Right lobe of liver (tissue), 6 donors: ENCODE measurements at regions not wholly inside any gene's neighbourhood (a gene's known extent, or its start where the extent isn't known, plus 50 kb on each side); places are given as distances from the start of the nearest gene placed in this dataset.

Experiments used
- ATAC-seq, 4 donors: fragments of 200-7000 bp; cut with Tn5 transposase; one replicate each; pipeline ENCODE4 v1.9.1; 2020; ENCODE audit warnings: mild to moderate bottlenecking in 4 of 4, moderate library complexity in 4 of 4
- DNase-seq, 3 donors: peaks; one replicate each; pipeline ENCODE4 v3.0.0-alpha.2; 2020
- H3K27ac ChIP-seq, 3 donors: fragments of 200-600 bp; one replicate each; pipeline ENCODE4 v1.8.0; 2022
- H3K27me3 ChIP-seq, 2 donors: fragments of 200-600 bp; one replicate each; pipeline ENCODE4 v1.8.0; 2022
- H3K36me3 ChIP-seq, 4 donors: fragments of 200-600 bp; sonication (generic) in 1 of 4; one replicate each; pipeline versions ENCODE4 v1.5.1 to v1.8.0; 2017 to 2022; ENCODE audit warnings: control low read depth in 1 of 4
- H3K4me1 ChIP-seq, 4 donors: fragments of 200-600 bp; sonication (generic) in 1 of 4; one replicate each; pipeline versions ENCODE4 v1.5.1 to v1.8.0; 2017 to 2022; ENCODE audit warnings: control low read depth in 1 of 4
- H3K4me3 ChIP-seq, 3 donors: fragments of 200-600 bp; one replicate each; pipeline ENCODE4 v1.8.0; 2022
- H3K9me3 ChIP-seq, 4 donors: fragments of 200-600 bp; sonication (generic) in 1 of 4; one replicate each; pipeline versions ENCODE4 v1.5.1 to v1.8.0; 2017 to 2022; ENCODE audit warnings: control low read depth in 1 of 4
- POLR2A ChIP-seq: fragments of 450-650 bp; IDR thresholded peaks from one replicate; pipeline ENCODE4 v1.6.1; 2017; ENCODE audit warnings: antibody characterized with exemption, mild to moderate bottlenecking
- WGBS: methylation state at CpG from one replicate; pipeline ENCODE4 v1.1.6; 2018; ENCODE audit warnings: low coverage, low lambda C conversion rate; ENCODE audit not compliant: insufficient coverage; ENCODE audit errors: missing lambda C conversion rate; 5-methylcytosine and 5-hydroxymethylcytosine counted together
- intact Hi-C, 2 donors: fragments of 100-400 bp; cut with DNase I; formaldehyde crosslinking; loops; one replicate each; pipeline versions ENCODE4 v1.11.2 to v1.14.1; 2022
- TF ChIP-seq, protein P1 (sequence below), 4 donors: fragments of 200-600 bp in 3 of 4; fragments of 450-650 bp in 1 of 4; IDR thresholded peaks; one replicate each; pipeline versions ENCODE4 v1.5.1 to v1.8.0; 2016 to 2022; ENCODE audit warnings: antibody characterized with exemption in 4 of 4, mild to moderate bottlenecking in 2 of 4
- donor health status: DM: no; HTN: yes; CAD: no.
- donor health status: DM: no; HTN: no; CAD: no.
- donor health status: DM: no; HTN: no; CAD: no.
- donor health status: DM: no; HTN: yes; CAD: no.
- donor health status: DM: no; HTN: yes; CAD: no.

GRCh38 chr6:120498711-120499110, 835.6 kb downstream of the TBC1D32 start:
- TF ChIP-seq, protein P1, sequence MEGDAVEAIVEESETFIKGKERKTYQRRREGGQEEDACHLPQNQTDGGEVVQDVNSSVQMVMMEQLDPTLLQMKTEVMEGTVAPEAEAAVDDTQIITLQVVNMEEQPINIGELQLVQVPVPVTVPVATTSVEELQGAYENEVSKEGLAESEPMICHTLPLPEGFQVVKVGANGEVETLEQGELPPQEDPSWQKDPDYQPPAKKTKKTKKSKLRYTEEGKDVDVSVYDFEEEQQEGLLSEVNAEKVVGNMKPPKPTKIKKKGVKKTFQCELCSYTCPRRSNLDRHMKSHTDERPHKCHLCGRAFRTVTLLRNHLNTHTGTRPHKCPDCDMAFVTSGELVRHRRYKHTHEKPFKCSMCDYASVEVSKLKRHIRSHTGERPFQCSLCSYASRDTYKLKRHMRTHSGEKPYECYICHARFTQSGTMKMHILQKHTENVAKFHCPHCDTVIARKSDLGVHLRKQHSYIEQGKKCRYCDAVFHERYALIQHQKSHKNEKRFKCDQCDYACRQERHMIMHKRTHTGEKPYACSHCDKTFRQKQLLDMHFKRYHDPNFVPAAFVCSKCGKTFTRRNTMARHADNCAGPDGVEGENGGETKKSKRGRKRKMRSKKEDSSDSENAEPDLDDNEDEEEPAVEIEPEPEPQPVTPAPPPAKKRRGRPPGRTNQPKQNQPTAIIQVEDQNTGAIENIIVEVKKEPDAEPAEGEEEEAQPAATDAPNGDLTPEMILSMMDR (IDR thresholded peaks at IDR 0.05) = no peak
- no peak for TF ChIP-seq POLR2A
- Histone ChIP-seq H3K36me3 (no peaks in the 10 kb centered on the region), H3K4me1 (no peaks in the 10 kb centered on the region), H3K27ac (no peak overlapping the region), H3K27me3 (no peaks in the 10 kb centered on the region), H3K9me3 (no peaks in the 10 kb centered on the region), H3K4me3 (no peak overlapping the region)
- DNase-seq = no peak
- 53% methylated on average over 6 of the region's 6 CpGs for WGBS
- intact Hi-C loops = no loop called here
- ATAC-seq = no peak

- ATAC-seq = no peak
Measured at GRCh38 chr6:120496661-120497060, 837.6 kb downstream of the TBC1D32 start.

DNA sequence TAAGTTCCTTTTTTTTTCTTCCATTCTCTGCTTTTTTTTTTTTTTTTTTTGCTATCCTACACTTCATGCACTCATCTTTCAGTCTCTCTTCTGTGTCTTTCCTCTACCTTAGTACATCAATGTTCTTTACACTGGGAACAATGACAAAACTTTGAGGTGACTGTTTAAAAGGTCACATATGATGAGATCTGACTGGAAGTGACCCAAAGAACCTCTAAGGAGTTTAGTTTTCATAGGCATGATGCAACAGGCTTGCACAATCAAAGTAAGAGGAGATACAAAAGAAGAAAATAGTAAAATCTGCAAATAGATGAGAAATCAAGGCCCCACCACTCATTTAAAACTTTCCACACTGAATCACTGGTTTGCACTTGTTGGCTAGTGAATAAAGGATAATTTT, 840.8 kb downstream of the TBC1D32 start:
- Histone ChIP-seq H3K4me3 (no peak overlapping the region), H3K4me1 (no peaks in the 10 kb centered on the region), H3K27me3 (no peaks in the 10 kb centered on the region), H3K9me3 (no peaks in the 10 kb centered on the region), H3K36me3 (no peaks in the 10 kb centered on the region), H3K27ac (no peak overlapping the region)
- TF ChIP-seq, protein P1 (IDR thresholded peaks at IDR 0.05) = no peak
- no peak for TF ChIP-seq POLR2A
- no peak for DNase-seq
- intact Hi-C loops = no loop called here
- no peak for ATAC-seq

More at GRCh38 chr6:120496661-120497060, 837.6 kb downstream of the TBC1D32 start:
- Histone ChIP-seq H3K27ac (no peak overlapping the region), H3K4me1 (no peaks in the 10 kb centered on the region), H3K36me3 (no peaks in the 10 kb centered on the region), H3K27me3 (no peaks in the 10 kb centered on the region), H3K9me3 (no peaks in the 10 kb centered on the region), H3K4me3 (no peak overlapping the region)
- whole genome bisulfite sequencing = 4% methylated on average over 1 of the region's 1 CpG
- DNase-seq = no peak
- intact Hi-C loops = no loop called here
- TF ChIP-seq POLR2A = no peak
- TF ChIP-seq, protein P1 (IDR thresholded peaks at IDR 0.05) = no peak

- Histone ChIP-seq H3K27ac (no peak overlapping the region), H3K4me3 (no peak overlapping the region), H3K4me1 (no peaks in the 10 kb centered on the region), H3K36me3 (no peaks in the 10 kb centered on the region), H3K9me3 (no peaks in the 10 kb centered on the region), H3K27me3 (no peaks in the 10 kb centered on the region)
- no peak for TF ChIP-seq POLR2A
- TF ChIP-seq, protein P1 (IDR thresholded peaks at IDR 0.05) = no peak
- intact Hi-C loops = no loop called here
- 25% methylated on average over 2 of the region's 2 CpGs for WGBS
- DNase-seq (no peak), ATAC-seq (no peak)
Measured at GRCh38 chr6:120489941-120490340, 844.3 kb downstream of the TBC1D32 start.

- no peak for ATAC-seq
- Histone ChIP-seq H3K4me1 (no peaks in the 10 kb centered on the region), H3K36me3 (no peaks in the 10 kb centered on the region), H3K4me3 (no peak overlapping the region), H3K27ac (no peak overlapping the region), H3K27me3 (no peaks in the 10 kb centered on the region), H3K9me3 (no peaks in the 10 kb centered on the region)
- 53% methylated on average over 2 of the region's 2 CpGs for WGBS
- intact Hi-C loops = no loop called here
- DNase-seq = no peak
- TF ChIP-seq, protein P1 (IDR thresholded peaks at IDR 0.05) = no peak
- no peak for TF ChIP-seq POLR2A
Measured at GRCh38 chr6:120484146-120484545, 850.1 kb downstream of the TBC1D32 start.
